ENCODE measurements at regions not wholly inside any gene's neighbourhood (a gene's known extent, or its start where the extent isn't known, plus 50 kb on each side); places are given as distances from the start of the nearest gene placed in this dataset.
"Not testable (repeated sequence)": the region's sequence is repeated elsewhere in the genome, so short reads cannot be mapped to it uniquely, and the experiment has no call there.

DNA sequence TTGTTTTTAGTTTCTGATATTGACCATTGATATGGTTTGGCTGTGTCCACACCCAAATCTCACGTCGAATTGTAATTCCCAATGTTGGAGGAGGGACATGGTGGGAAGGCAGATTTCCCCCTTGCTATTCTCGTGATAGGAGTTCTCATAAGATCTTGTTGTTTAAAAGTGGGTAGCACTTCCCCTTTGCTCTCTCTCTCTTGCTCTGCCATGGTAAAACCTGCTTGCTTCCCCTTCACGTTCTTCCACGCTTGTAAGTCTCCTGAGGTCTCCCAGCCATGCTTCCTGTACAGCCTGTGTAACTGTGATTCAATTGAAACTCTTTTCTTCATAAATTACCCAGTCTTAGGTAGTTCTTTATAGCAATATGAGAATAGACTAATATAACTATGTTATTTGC, 203.6 kb upstream of the CHORDC1 start:
- Histone ChIP-seq H3K4me1 (ENCODE audit: control insufficient read depth in 2 of 2, insufficient read depth in 2 of 2, low read length in 2 of 2) (no peaks in the 10 kb centered on the region), H3K79me2 (ENCODE audit: control insufficient read depth, insufficient read depth, low read length) (no peaks in the 10 kb centered on the region), H3K9ac (ENCODE audit: low read length) (no peak overlapping the region), H4K20me1 (ENCODE audit: control insufficient read depth, insufficient read depth, low read length, poor library complexity, severe bottlenecking) (no peaks in the 10 kb centered on the region), H3K4me3 (ENCODE audit: control extremely low read depth in 1 of 5, extremely low read depth in 1 of 5, insufficient read depth in 1 of 5, low read depth in 2 of 5, low read length in 4 of 5) (no peak overlapping the region), H3K4me2 (replicated peaks; ENCODE audit: low read depth, low read length, poor library complexity, severe bottlenecking) (no peak overlapping the region), H3K27me3 (replicated peaks in 1 of 4; ENCODE audit: control extremely low read depth in 1 of 4, control insufficient read depth in 3 of 4, insufficient read depth in 4 of 4, low read length in 3 of 4) (no peaks in the 10 kb centered on the region), H2AFZ (ENCODE audit: insufficient read depth, low read depth, low read length, poor library complexity, severe bottlenecking) (no peak overlapping the region), H3K9me3 (ENCODE audit: control extremely low read depth in 1 of 3, control insufficient read depth in 2 of 3, insufficient read depth in 1 of 3, low read length in 2 of 3) (no peaks in the 10 kb centered on the region), H3K36me3 (replicated peaks in 1 of 2; ENCODE audit: control extremely low read depth in 1 of 2, control insufficient read depth in 1 of 2, extremely low read depth in 1 of 2, insufficient read depth in 2 of 2, low read length in 1 of 2) (no peaks in the 10 kb centered on the region), H3K27ac (ENCODE audit: low read length in 2 of 2) (no peak overlapping the region)
- Mint-ChIP-seq H3K27me3 (no peaks in the 10 kb centered on the region), H3K27ac (no peak overlapping the region), H3K4me1 (no peaks in the 10 kb centered on the region), H3K9me3 (ENCODE audit: insufficient read depth) (no peaks in the 10 kb centered on the region), H3K4me3 (no peak overlapping the region)
- DNase-seq (no peak), ATAC-seq (ENCODE audit: low read depth) (no peak)
- CTCF ChIA-PET = no interaction called here
- TF ChIP-seq EZH2 (IDR thresholded peaks at IDR 0.05; ENCODE audit: borderline replicate concordance, insufficient read depth, low read depth, low read length, poor library complexity, severe bottlenecking) = no peak
- TF ChIP-seq, protein P1, sequence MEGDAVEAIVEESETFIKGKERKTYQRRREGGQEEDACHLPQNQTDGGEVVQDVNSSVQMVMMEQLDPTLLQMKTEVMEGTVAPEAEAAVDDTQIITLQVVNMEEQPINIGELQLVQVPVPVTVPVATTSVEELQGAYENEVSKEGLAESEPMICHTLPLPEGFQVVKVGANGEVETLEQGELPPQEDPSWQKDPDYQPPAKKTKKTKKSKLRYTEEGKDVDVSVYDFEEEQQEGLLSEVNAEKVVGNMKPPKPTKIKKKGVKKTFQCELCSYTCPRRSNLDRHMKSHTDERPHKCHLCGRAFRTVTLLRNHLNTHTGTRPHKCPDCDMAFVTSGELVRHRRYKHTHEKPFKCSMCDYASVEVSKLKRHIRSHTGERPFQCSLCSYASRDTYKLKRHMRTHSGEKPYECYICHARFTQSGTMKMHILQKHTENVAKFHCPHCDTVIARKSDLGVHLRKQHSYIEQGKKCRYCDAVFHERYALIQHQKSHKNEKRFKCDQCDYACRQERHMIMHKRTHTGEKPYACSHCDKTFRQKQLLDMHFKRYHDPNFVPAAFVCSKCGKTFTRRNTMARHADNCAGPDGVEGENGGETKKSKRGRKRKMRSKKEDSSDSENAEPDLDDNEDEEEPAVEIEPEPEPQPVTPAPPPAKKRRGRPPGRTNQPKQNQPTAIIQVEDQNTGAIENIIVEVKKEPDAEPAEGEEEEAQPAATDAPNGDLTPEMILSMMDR (IDR thresholded peaks at IDR 0.05) = no peak
- WGBS (ENCODE audit: insufficient coverage) = no CpG with 5 or more reads among the region's 5 CpGs
- intact Hi-C loops (cut with micrococcal nuclease) = no loop called here
- POLR2A ChIA-PET = no interaction called here

DNA sequence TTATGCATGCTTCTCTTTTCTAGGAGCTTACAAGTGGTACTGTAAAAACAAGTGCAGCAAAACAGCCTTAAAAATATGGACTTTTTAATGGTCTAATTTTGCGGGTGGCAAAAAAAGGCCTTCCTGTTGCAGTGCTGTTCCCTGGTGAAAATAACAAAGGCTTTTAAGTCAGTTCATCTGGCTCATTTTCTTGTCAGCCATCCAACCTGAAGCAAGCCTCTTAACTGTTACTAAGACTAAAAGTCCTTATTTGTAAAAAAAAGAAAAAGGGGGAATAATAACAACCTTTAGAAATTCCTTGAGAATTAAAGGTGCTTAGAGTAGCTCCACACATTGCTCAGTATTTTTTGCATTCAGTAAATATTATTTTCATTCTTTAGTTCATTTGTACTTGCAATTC, 200.5 kb upstream of the CHORDC1 start:
- H3K27ac Mint-ChIP-seq = no peak overlapping the region
- Histone ChIP-seq H3K4me1 (ENCODE audit: control insufficient read depth in 2 of 2, insufficient read depth in 2 of 2, low read length in 2 of 2) (no peaks in the 10 kb centered on the region), H3K4me3 (ENCODE audit: control extremely low read depth in 1 of 5, extremely low read depth in 1 of 5, insufficient read depth in 1 of 5, low read depth in 2 of 5, low read length in 4 of 5) (no peak overlapping the region), H3K36me3 (replicated peaks in 1 of 2; ENCODE audit: control extremely low read depth in 1 of 2, control insufficient read depth in 1 of 2, extremely low read depth in 1 of 2, insufficient read depth in 2 of 2, low read length in 1 of 2) (no peaks in the 10 kb centered on the region), H2AFZ (ENCODE audit: insufficient read depth, low read depth, low read length, poor library complexity, severe bottlenecking) (no peak overlapping the region), H3K9ac (ENCODE audit: low read length) (no peak overlapping the region), H3K79me2 (ENCODE audit: control insufficient read depth, insufficient read depth, low read length) (no peaks in the 10 kb centered on the region), H4K20me1 (ENCODE audit: control insufficient read depth, insufficient read depth, low read length, poor library complexity, severe bottlenecking) (no peaks in the 10 kb centered on the region), H3K27ac (ENCODE audit: low read length in 2 of 2) (no peak overlapping the region), H3K4me2 (replicated peaks; ENCODE audit: low read depth, low read length, poor library complexity, severe bottlenecking) (no peak overlapping the region), H3K9me3 (ENCODE audit: control extremely low read depth in 1 of 3, control insufficient read depth in 2 of 3, insufficient read depth in 1 of 3, low read length in 2 of 3) (no peaks in the 10 kb centered on the region), H3K27me3 (replicated peaks in 1 of 4; ENCODE audit: control extremely low read depth in 1 of 4, control insufficient read depth in 3 of 4, insufficient read depth in 4 of 4, low read length in 3 of 4) (no peaks in the 10 kb centered on the region)
- WGBS (ENCODE audit: insufficient coverage) = no CpG with 5 or more reads among the region's 1 CpG
- ChIA-PET POLR2A (no interaction called here), CTCF (no interaction called here)
- H3K4me1 Mint-ChIP-seq = no peaks in the 10 kb centered on the region
- H3K4me3 Mint-ChIP-seq = no peak overlapping the region
- DNase-seq = no peak
- intact Hi-C loops (cut with micrococcal nuclease) = no loop called here
- H3K9me3 Mint-ChIP-seq (ENCODE audit: insufficient read depth) = no peaks in the 10 kb centered on the region
- TF ChIP-seq, protein P1 (IDR thresholded peaks at IDR 0.05) = no peak
- no peak for TF ChIP-seq EZH2 (IDR thresholded peaks at IDR 0.05; ENCODE audit: borderline replicate concordance, insufficient read depth, low read depth, low read length, poor library complexity, severe bottlenecking)
- no peak for ATAC-seq (ENCODE audit: low read depth)
- no peaks in the 10 kb centered on the region for H3K27me3 Mint-ChIP-seq

DNA sequence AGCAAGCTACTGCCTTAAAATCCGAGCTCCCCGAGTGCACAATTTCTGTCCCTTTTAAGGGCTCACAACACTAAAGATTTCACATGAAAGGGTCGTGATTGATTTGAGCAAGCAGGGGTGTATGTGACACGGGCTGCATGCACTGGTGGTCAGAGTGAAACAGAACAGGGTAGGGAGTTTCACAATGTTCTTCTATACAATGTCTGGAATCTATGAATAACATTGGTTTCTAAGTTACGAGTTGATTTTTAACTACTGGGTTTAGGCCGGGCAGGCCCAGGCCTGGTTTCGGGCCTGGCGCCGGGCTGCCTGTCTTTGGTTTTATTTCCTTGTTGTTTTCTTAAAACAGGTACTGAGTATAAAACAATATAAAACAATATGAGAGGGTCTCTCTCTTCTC, 199.9 kb upstream of the CHORDC1 start:
- H3K27me3 Mint-ChIP-seq; CTCF ChIA-PET; POLR2A ChIA-PET; H3K4me3 Mint-ChIP-seq; H3K4me2 ChIP-seq (replicated peaks; ENCODE audit: low read depth, low read length, poor library complexity, severe bottlenecking); DNase-seq; H3K4me1 Mint-ChIP-seq; H3K27me3 ChIP-seq (replicated peaks in 1 of 4; ENCODE audit: control extremely low read depth in 1 of 4, control insufficient read depth in 3 of 4, insufficient read depth in 4 of 4, low read length in 3 of 4); H4K20me1 ChIP-seq (ENCODE audit: control insufficient read depth, insufficient read depth, low read length, poor library complexity, severe bottlenecking); ATAC-seq (ENCODE audit: low read depth); H3K27ac Mint-ChIP-seq; H3K9me3 Mint-ChIP-seq (ENCODE audit: insufficient read depth); H3K36me3 ChIP-seq (replicated peaks in 1 of 2; ENCODE audit: control extremely low read depth in 1 of 2, control insufficient read depth in 1 of 2, extremely low read depth in 1 of 2, insufficient read depth in 2 of 2, low read length in 1 of 2); H3K4me3 ChIP-seq (ENCODE audit: control extremely low read depth in 1 of 5, extremely low read depth in 1 of 5, insufficient read depth in 1 of 5, low read depth in 2 of 5, low read length in 4 of 5); intact Hi-C loops (cut with micrococcal nuclease); H3K4me1 ChIP-seq (ENCODE audit: control insufficient read depth in 2 of 2, insufficient read depth in 2 of 2, low read length in 2 of 2); H3K9me3 ChIP-seq (ENCODE audit: control extremely low read depth in 1 of 3, control insufficient read depth in 2 of 3, insufficient read depth in 1 of 3, low read length in 2 of 3); H3K79me2 ChIP-seq (ENCODE audit: control insufficient read depth, insufficient read depth, low read length); H2AFZ ChIP-seq (ENCODE audit: insufficient read depth, low read depth, low read length, poor library complexity, severe bottlenecking); H3K9ac ChIP-seq (ENCODE audit: low read length); H3K27ac ChIP-seq (ENCODE audit: low read length in 2 of 2): not testable (repeated sequence)
- WGBS (ENCODE audit: insufficient coverage) = no CpG with 5 or more reads among the region's 9 CpGs
